Body of pancreas (tissue), 4 donors: ENCODE measurements at regions not wholly inside any gene's neighbourhood (a gene's known extent, or its start where the extent isn't known, plus 50 kb on each side); places are given as distances from the start of the nearest gene placed in this dataset.

Experiments used
- POLR2A ChIP-seq, 3 donors: fragments of 450-650 bp; IDR thresholded peaks; one replicate each; pipeline ENCODE4 v1.6.1; 2016; ENCODE audit warnings: antibody characterized with exemption in 3 of 3, mild to moderate bottlenecking in 2 of 3
- TF ChIP-seq, protein P1 (sequence below), 7 experiments: fragments of 450-650 bp in 4 of 7; fragments of 200-600 bp in 3 of 7; sonication (generic) in 3 of 7; IDR thresholded peaks; one replicate each; pipeline ENCODE4 v1.5.1; 2016 to 2019; ENCODE audit warnings: antibody characterized with exemption in 7 of 7

DNA sequence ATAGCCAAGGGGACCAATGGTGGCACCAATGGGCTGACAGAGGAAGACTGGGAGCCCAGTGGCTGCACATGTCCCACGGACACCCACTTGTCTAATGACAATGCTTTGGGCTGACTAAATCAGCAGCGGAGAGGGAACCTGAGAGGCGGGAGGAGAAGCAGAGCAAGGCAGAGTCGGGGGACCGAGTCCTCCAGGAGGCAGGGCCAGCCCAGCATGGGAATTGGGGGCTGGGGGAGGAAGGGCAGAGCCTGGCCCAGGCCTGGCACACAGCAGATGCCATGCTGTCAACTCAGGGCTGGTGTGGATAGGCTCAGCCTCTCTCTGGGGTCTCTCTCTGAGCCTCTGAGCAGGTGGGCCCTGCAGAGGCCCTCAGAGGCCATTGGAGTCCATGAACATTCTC lies 78.4 kb upstream of the KLF13 start:
- TF ChIP-seq, protein P1, sequence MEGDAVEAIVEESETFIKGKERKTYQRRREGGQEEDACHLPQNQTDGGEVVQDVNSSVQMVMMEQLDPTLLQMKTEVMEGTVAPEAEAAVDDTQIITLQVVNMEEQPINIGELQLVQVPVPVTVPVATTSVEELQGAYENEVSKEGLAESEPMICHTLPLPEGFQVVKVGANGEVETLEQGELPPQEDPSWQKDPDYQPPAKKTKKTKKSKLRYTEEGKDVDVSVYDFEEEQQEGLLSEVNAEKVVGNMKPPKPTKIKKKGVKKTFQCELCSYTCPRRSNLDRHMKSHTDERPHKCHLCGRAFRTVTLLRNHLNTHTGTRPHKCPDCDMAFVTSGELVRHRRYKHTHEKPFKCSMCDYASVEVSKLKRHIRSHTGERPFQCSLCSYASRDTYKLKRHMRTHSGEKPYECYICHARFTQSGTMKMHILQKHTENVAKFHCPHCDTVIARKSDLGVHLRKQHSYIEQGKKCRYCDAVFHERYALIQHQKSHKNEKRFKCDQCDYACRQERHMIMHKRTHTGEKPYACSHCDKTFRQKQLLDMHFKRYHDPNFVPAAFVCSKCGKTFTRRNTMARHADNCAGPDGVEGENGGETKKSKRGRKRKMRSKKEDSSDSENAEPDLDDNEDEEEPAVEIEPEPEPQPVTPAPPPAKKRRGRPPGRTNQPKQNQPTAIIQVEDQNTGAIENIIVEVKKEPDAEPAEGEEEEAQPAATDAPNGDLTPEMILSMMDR (IDR thresholded peaks at IDR 0.05), result no peak
- no peak for TF ChIP-seq POLR2A (IDR thresholded peaks at IDR 0.05)
